HG02870 (cell line): ENCODE measurements at regions not wholly inside any gene's neighbourhood (a gene's known extent, or its start where the extent isn't known, plus 50 kb on each side); places are given as distances from the start of the nearest gene placed in this dataset.
A peak's percentile ranks its signal among the peaks of the same experiment; 100 is the strongest.

ENCODE experiments used
- ATAC-seq: cut with Tn5 transposase; IDR thresholded peaks from one replicate; pipeline ENCODE4 v1.9.1; 2021; ENCODE audit warnings: mild to moderate bottlenecking, moderate library complexity; ENCODE audit not compliant: unreplicated experiment

- ATAC-seq = no peak
Measured at GRCh38 chr5:93886917-93887361, 145.5 kb upstream of the POU5F2 start.

GRCh38 chr5:93886098-93886806, 144.9 kb upstream of the POU5F2 start:
- ATAC-seq = no peak

- no peak for ATAC-seq
Measured at GRCh38 chr5:93884254-93884653, 142.9 kb upstream of the POU5F2 start.

GRCh38 chr5:93883459-93883858, 142.1 kb upstream of the POU5F2 start:
- ATAC-seq = no peak

GRCh38 chr5:93875693-93876092, 134.3 kb upstream of the POU5F2 start:
- ATAC-seq = no peak

- peak; percentile 58 for ATAC-seq
Measured at GRCh38 chr5:93874491-93874890, 133.1 kb upstream of the POU5F2 start.

GRCh38 chr5:93874080-93874479, 132.7 kb upstream of the POU5F2 start:
- peak; percentile 95 for ATAC-seq

GRCh38 chr5:93873211-93873736, 131.9 kb upstream of the POU5F2 start:
- no peak for ATAC-seq

- ATAC-seq = no peak
Measured at GRCh38 chr5:93870649-93871048, 129.2 kb upstream of the POU5F2 start.

- ATAC-seq = no peak
Measured at GRCh38 chr5:93868851-93869250, 127.5 kb upstream of the POU5F2 start.

- ATAC-seq = no peak
Measured at GRCh38 chr5:93850311-93850710, 108.9 kb upstream of the POU5F2 start.

GRCh38 chr5:93845376-93845775, 104.0 kb upstream of the POU5F2 start:
- ATAC-seq = no peak

- no peak for ATAC-seq
Measured at GRCh38 chr5:93831449-93831848, 90.0 kb upstream of the POU5F2 start.

- no peak for ATAC-seq
Measured at GRCh38 chr5:93830893-93831292, 89.5 kb upstream of the POU5F2 start.

GRCh38 chr5:93829346-93829745, 87.9 kb upstream of the POU5F2 start:
- ATAC-seq = no peak

- no peak for ATAC-seq
Measured at GRCh38 chr5:93821891-93822415, 80.6 kb upstream of the POU5F2 start.

GRCh38 chr5:93819668-93820067, 78.3 kb upstream of the POU5F2 start:
- no peak for ATAC-seq

- no peak for ATAC-seq
Measured at GRCh38 chr5:93810780-93811179, 69.4 kb upstream of the POU5F2 start.

- ATAC-seq = no peak
Measured at GRCh38 chr5:93809430-93809829, 68.0 kb upstream of the POU5F2 start.

GRCh38 chr5:93807846-93808245, 66.4 kb upstream of the POU5F2 start:
- ATAC-seq = no peak

GRCh38 chr5:93805616-93806379, 64.4 kb upstream of the POU5F2 start:
- ATAC-seq = no peak
